Endodermal cell (in vitro differentiated cells): ENCODE measurements at regions not wholly inside any gene's neighbourhood (a gene's known extent, or its start where the extent isn't known, plus 50 kb on each side); places are given as distances from the start of the nearest gene placed in this dataset.
"Not testable (repeated sequence)": the region's sequence is repeated elsewhere in the genome, so short reads cannot be mapped to it uniquely, and the experiment has no call there.

ENCODE experiments used
- DNase-seq: peaks from one replicate; pipeline ENCODE4 v3.0.0-alpha.2; 2017
- H3K27ac ChIP-seq: 2 replicates; pipeline ENCODE4 v1.5.1; 2013; ENCODE audit warnings: mild to moderate bottlenecking, low read depth, low read length, moderate library complexity
- H3K27me3 ChIP-seq: 2 replicates; pipeline ENCODE4 v1.6.1; 2013; ENCODE audit warnings: mild to moderate bottlenecking, low read length, moderate library complexity; ENCODE audit not compliant: insufficient read depth, control insufficient read depth, poor library complexity, severe bottlenecking
- H3K36me3 ChIP-seq: 2 replicates; pipeline ENCODE4 v1.7.0; 2013; ENCODE audit warnings: mild to moderate bottlenecking, low read length, moderate library complexity; ENCODE audit not compliant: control insufficient read depth, insufficient read depth
- H3K4me1 ChIP-seq: one replicate; pipeline ENCODE4 v1.7.0; 2013; ENCODE audit warnings: low read length; ENCODE audit not compliant: control insufficient read depth, insufficient read depth
- H3K4me3 ChIP-seq: 2 replicates; pipeline ENCODE4 v1.5.1; 2013; ENCODE audit warnings: mild to moderate bottlenecking, low read length, moderate library complexity
- H3K9ac ChIP-seq: 2 replicates; pipeline ENCODE4 v1.6.1; 2013; ENCODE audit warnings: mild to moderate bottlenecking, low read length, moderate library complexity; ENCODE audit not compliant: poor library complexity, severe bottlenecking; ENCODE audit errors: extremely low read depth
- H3K9me3 ChIP-seq: 2 replicates; pipeline ENCODE4 v1.6.1; 2013; ENCODE audit warnings: mild to moderate bottlenecking, low read length, moderate library complexity; ENCODE audit not compliant: control insufficient read depth
- H3K27ac Mint-ChIP-seq: 2 replicates; pipeline ENCODE4 v1.8.0; 2020; ENCODE audit warnings: mixed read lengths
- H3K27me3 Mint-ChIP-seq: 2 replicates; pipeline ENCODE4 v1.8.0; 2021; ENCODE audit warnings: mild to moderate bottlenecking, mixed read lengths; ENCODE audit not compliant: insufficient read depth
- H3K36me3 Mint-ChIP-seq: 2 replicates; pipeline ENCODE4 v1.8.0; 2020; ENCODE audit warnings: low read depth, mixed read lengths
- H3K4me1 Mint-ChIP-seq: 2 replicates; pipeline ENCODE4 v1.8.0; 2020; ENCODE audit warnings: mixed read lengths
- H3K4me3 Mint-ChIP-seq: 2 replicates; pipeline ENCODE4 v1.8.0; 2020; ENCODE audit warnings: mild to moderate bottlenecking, moderate library complexity, mixed read lengths
- H3K9me3 Mint-ChIP-seq: 2 replicates; pipeline ENCODE4 v1.8.0; 2020; ENCODE audit warnings: mild to moderate bottlenecking, mixed read lengths
- CTCF ChIP-seq: fragments of 200-600 bp; sonication (generic); conservative IDR thresholded peaks from 2 replicates; pipeline ENCODE4 v1.5.0; 2021; ENCODE audit warnings: antibody characterized with exemption, mild to moderate bottlenecking
- whole genome bisulfite sequencing, 2 experiments: methylation state at CpG; one replicate each; pipeline versions ENCODE4 v1.1.5 to v1.1.7; 2013; ENCODE audit warnings: missing lambda C conversion rate in 2 of 2, mixed read lengths in 1 of 2; ENCODE audit not compliant: insufficient coverage in 1 of 2, insufficient read length in 1 of 2; 5-methylcytosine and 5-hydroxymethylcytosine counted together

- Histone ChIP-seq H3K9me3 (peaks cover 18% of the 10 kb centered on the region), H3K9ac (no peak overlapping the region), H3K27me3 (no peaks in the 10 kb centered on the region), H3K4me3 (no peak overlapping the region), H3K4me1 (no peaks in the 10 kb centered on the region), H3K36me3 (no peaks in the 10 kb centered on the region), H3K27ac (no peak overlapping the region)
- Mint-ChIP-seq H3K36me3 (peaks cover 7% of the 10 kb centered on the region), H3K4me1 (no peaks in the 10 kb centered on the region), H3K27me3 (no peaks in the 10 kb centered on the region), H3K4me3 (no peak overlapping the region), H3K9me3 (peaks cover 55% of the 10 kb centered on the region), H3K27ac (no peak overlapping the region)
- DNase-seq: no peak
- 64 to 84% methylated on average over 2 of the region's 2 CpGs for WGBS, 2 experiments
- TF ChIP-seq CTCF: no peak
Measured at GRCh38 chr11:98766903-98767302, 253.8 kb upstream of the CNTN5 start.

GRCh38 chr11:98770046-98770445 is 250.7 kb upstream of the CNTN5 start:
- peaks cover 27% of the 10 kb centered on the region for H3K9me3 Mint-ChIP-seq
- 97 to 100% methylated on average over 1 to 20 of the region's 29 CpGs for WGBS, 2 experiments
- H3K36me3 ChIP-seq, H3K9ac ChIP-seq, H3K27me3 ChIP-seq, H3K4me3 Mint-ChIP-seq, H3K4me1 Mint-ChIP-seq, H3K27ac ChIP-seq, H3K4me3 ChIP-seq, H3K27me3 Mint-ChIP-seq, DNase-seq, H3K9me3 ChIP-seq, H3K4me1 ChIP-seq, H3K36me3 Mint-ChIP-seq, H3K27ac Mint-ChIP-seq: not testable (repeated sequence)

GRCh38 chr11:98771791-98772190 is 249.0 kb upstream of the CNTN5 start:
- H3K9me3 ChIP-seq: peaks cover 8% of the 10 kb centered on the region
- no peak for DNase-seq
- H3K9ac ChIP-seq: no peak overlapping the region
- no peak for TF ChIP-seq CTCF
- Mint-ChIP-seq H3K36me3 (no peaks in the 10 kb centered on the region), H3K9me3 (peaks cover 25% of the 10 kb centered on the region), H3K27ac (no peak overlapping the region), H3K4me1 (no peaks in the 10 kb centered on the region), H3K4me3 (no peak overlapping the region), H3K27me3 (no peaks in the 10 kb centered on the region)
- H3K27me3 ChIP-seq: no peaks in the 10 kb centered on the region
- H3K4me1 ChIP-seq: no peaks in the 10 kb centered on the region
- no peaks in the 10 kb centered on the region for H3K36me3 ChIP-seq
- WGBS, 2 experiments: 89 to 93% methylated on average over 3 to 4 of the region's 4 CpGs
- H3K27ac ChIP-seq: no peak overlapping the region
- H3K4me3 ChIP-seq: no peak overlapping the region

- Histone ChIP-seq H3K9me3 (peaks cover 8% of the 10 kb centered on the region), H3K4me3 (no peak overlapping the region), H3K9ac (no peak overlapping the region), H3K27ac (no peak overlapping the region), H3K4me1 (no peaks in the 10 kb centered on the region), H3K36me3 (no peaks in the 10 kb centered on the region), H3K27me3 (no peaks in the 10 kb centered on the region)
- Mint-ChIP-seq H3K4me3 (no peak overlapping the region), H3K36me3 (no peaks in the 10 kb centered on the region), H3K9me3 (peaks cover 25% of the 10 kb centered on the region), H3K27me3 (no peaks in the 10 kb centered on the region), H3K4me1 (no peaks in the 10 kb centered on the region), H3K27ac (no peak overlapping the region)
- no peak for TF ChIP-seq CTCF
- 80 to 85% methylated on average over 1 to 2 of the region's 2 CpGs for WGBS, 2 experiments
- no peak for DNase-seq
Measured at GRCh38 chr11:98772893-98773292, 247.9 kb upstream of the CNTN5 start.
